Right lobe of liver (tissue), 6 donors: ENCODE measurements at regions not wholly inside any gene's neighbourhood (a gene's known extent, or its start where the extent isn't known, plus 50 kb on each side); places are given as distances from the start of the nearest gene placed in this dataset.

Experiments used
- ATAC-seq, 4 donors: fragments of 200-7000 bp; cut with Tn5 transposase; one replicate each; pipeline ENCODE4 v1.9.1; 2020; ENCODE audit warnings: mild to moderate bottlenecking in 4 of 4, moderate library complexity in 4 of 4
- DNase-seq, 3 donors: peaks; one replicate each; pipeline ENCODE4 v3.0.0-alpha.2; 2020
- H3K27ac ChIP-seq, 3 donors: fragments of 200-600 bp; one replicate each; pipeline ENCODE4 v1.8.0; 2022
- H3K27me3 ChIP-seq, 2 donors: fragments of 200-600 bp; one replicate each; pipeline ENCODE4 v1.8.0; 2022
- H3K36me3 ChIP-seq, 4 donors: fragments of 200-600 bp; sonication (generic) in 1 of 4; one replicate each; pipeline versions ENCODE4 v1.5.1 to v1.8.0; 2017 to 2022; ENCODE audit warnings: control low read depth in 1 of 4
- H3K4me1 ChIP-seq, 4 donors: fragments of 200-600 bp; sonication (generic) in 1 of 4; one replicate each; pipeline versions ENCODE4 v1.5.1 to v1.8.0; 2017 to 2022; ENCODE audit warnings: control low read depth in 1 of 4
- H3K4me3 ChIP-seq, 3 donors: fragments of 200-600 bp; one replicate each; pipeline ENCODE4 v1.8.0; 2022
- H3K9me3 ChIP-seq, 4 donors: fragments of 200-600 bp; sonication (generic) in 1 of 4; one replicate each; pipeline versions ENCODE4 v1.5.1 to v1.8.0; 2017 to 2022; ENCODE audit warnings: control low read depth in 1 of 4
- CTCF ChIP-seq, 4 donors: fragments of 200-600 bp in 3 of 4; fragments of 450-650 bp in 1 of 4; IDR thresholded peaks; one replicate each; pipeline versions ENCODE4 v1.5.1 to v1.8.0; 2016 to 2022; ENCODE audit warnings: antibody characterized with exemption in 4 of 4, mild to moderate bottlenecking in 2 of 4
- POLR2A ChIP-seq: fragments of 450-650 bp; IDR thresholded peaks from one replicate; pipeline ENCODE4 v1.6.1; 2017; ENCODE audit warnings: antibody characterized with exemption, mild to moderate bottlenecking
- WGBS: methylation state at CpG from one replicate; pipeline ENCODE4 v1.1.6; 2018; ENCODE audit warnings: low coverage, low lambda C conversion rate; ENCODE audit not compliant: insufficient coverage; ENCODE audit errors: missing lambda C conversion rate; 5-methylcytosine and 5-hydroxymethylcytosine counted together
- intact Hi-C, 2 donors: fragments of 100-400 bp; cut with DNase I; formaldehyde crosslinking; loops; one replicate each; pipeline versions ENCODE4 v1.11.2 to v1.14.1; 2022
- donor health status: DM: no; HTN: yes; CAD: no.
- donor health status: DM: no; HTN: no; CAD: no.
- donor health status: DM: no; HTN: no; CAD: no.
- donor health status: DM: no; HTN: yes; CAD: no.
- donor health status: DM: no; HTN: yes; CAD: no.

DNA sequence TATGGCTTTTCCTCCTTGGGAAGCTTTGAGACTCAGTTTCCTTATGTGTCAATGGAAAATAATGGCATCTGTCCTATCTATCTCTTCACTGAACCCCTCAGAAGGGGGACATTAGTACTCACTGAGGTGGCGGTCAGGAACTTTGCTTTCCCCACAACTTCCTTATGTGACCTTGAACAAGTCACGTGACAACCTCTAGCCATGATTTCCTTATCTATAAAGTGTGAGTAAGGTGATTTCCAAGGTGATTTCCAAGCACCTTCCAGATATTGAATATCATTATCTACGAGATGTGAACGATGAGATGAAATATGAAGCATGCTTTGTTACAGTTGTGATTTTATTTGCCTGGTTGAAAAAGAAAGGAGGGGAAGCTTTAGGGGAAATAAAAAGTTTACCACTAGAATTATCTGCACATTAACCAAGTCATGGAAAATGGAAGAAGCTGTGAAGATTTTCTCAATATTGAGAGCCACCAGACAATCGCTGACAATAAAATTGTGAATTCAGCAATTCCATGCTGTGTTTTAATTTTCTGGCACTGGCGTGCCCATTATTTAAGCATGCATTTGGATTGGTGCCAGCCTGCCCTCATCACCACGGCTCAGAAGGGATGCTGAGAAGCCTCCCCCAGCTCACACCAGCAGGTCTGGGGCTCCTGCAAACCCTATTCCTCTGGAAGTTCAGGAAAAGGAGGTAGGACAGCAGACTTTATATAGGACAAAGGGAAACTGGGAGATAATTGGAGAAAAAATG, 255.3 kb downstream of the CD83 start:
- ATAC-seq: no peak
- 63% methylated on average over 6 of the region's 7 CpGs for WGBS
- intact Hi-C loops: no loop called here
- Histone ChIP-seq H3K9me3 (no peaks in the 10 kb centered on the region), H3K4me3 (no peak overlapping the region), H3K36me3 (no peaks in the 10 kb centered on the region), H3K27ac (no peak overlapping the region), H3K4me1 (peaks cover 0 to 4% (median 2%) of the 10 kb centered on the region in 4 donors), H3K27me3 (no peaks in the 10 kb centered on the region)
- TF ChIP-seq POLR2A: no peak
- TF ChIP-seq CTCF (IDR thresholded peaks at IDR 0.05): no peak
- no peak for DNase-seq

DNA sequence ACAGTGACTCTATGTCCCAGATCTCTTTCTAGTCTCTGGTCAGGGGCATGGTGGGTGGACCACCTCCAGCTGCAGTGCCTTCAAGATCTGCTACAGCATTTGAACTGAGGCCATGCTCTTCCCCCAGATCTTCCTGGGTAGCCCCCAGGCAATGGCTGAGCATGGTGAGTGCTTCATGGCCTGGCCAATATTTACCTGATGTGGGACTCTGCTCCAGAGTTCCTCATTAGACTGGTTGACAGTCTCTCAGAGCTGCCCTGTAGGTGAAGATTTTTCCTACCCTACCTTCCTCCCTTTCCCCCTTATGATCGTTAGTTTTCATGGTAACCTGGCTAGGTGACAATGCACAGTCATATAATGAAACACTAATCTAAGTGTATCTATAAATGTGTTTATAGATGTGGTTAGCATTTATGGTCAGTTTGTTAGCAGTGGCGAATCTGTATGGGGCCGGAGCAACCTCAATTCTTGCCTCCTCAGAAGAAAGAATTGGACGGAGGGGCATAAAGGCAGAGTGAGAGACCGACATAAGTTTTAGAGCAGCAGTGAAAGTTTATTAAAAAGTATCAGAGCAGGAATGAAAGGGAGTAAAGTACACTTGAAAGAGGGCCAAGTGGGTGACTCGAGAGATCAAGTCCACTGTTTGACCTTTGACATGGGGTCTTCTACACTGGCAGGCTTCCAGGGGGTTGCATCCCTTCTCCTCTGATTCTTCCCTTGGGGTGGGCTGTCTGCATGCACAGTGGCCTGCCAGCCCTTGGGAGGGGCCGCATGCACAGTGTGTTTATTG, 256.3 kb downstream of the CD83 start:
- DNase-seq (no peak), ATAC-seq (peak in 3 of 4 donors; percentile 16 to 51 (median 17))
- H3K9me3 ChIP-seq: no peaks in the 10 kb centered on the region
- peaks cover 0 to 4% (median 2%) of the 10 kb centered on the region in 4 donors for H3K4me1 ChIP-seq
- H3K4me3 ChIP-seq: no peak overlapping the region
- intact Hi-C loops: no loop called here
- H3K36me3 ChIP-seq: no peaks in the 10 kb centered on the region
- H3K27me3 ChIP-seq: no peaks in the 10 kb centered on the region
- TF ChIP-seq POLR2A (no peak), CTCF (IDR thresholded peaks at IDR 0.05) (no peak)
- H3K27ac ChIP-seq: no peak overlapping the region
- WGBS: 45% methylated on average over 7 of the region's 7 CpGs

DNA sequence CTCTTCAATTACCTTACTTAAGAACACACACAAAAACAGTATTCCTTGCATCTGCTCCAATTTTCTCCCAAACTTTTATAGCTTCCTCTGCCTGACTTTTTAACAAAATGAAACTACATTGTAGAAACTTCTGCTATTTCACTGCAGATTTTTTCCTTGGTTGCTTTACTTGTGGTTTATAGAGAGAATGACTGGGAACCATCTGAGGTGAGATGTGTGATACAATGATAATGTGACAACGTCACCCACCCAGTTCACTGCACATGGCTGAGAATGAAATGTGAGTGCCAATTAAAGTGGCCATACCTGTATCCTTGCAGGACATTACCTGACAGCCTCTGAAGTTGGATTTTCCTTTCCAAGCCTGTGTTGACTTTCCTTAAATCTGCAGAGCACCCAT, 258.4 kb downstream of the CD83 start:
- intact Hi-C loops: no loop called here
- H3K4me3 ChIP-seq: no peak overlapping the region
- no peak for ATAC-seq
- no peak for DNase-seq
- H3K36me3 ChIP-seq: no peaks in the 10 kb centered on the region
- peaks cover 0 to 4% (median 2%) of the 10 kb centered on the region in 4 donors for H3K4me1 ChIP-seq
- H3K27me3 ChIP-seq: no peaks in the 10 kb centered on the region
- H3K27ac ChIP-seq: no peak overlapping the region
- WGBS: 65% methylated on average over 1 of the region's 1 CpG
- H3K9me3 ChIP-seq: no peaks in the 10 kb centered on the region
- no peak for TF ChIP-seq POLR2A
- no peak for TF ChIP-seq CTCF (IDR thresholded peaks at IDR 0.05)

DNA sequence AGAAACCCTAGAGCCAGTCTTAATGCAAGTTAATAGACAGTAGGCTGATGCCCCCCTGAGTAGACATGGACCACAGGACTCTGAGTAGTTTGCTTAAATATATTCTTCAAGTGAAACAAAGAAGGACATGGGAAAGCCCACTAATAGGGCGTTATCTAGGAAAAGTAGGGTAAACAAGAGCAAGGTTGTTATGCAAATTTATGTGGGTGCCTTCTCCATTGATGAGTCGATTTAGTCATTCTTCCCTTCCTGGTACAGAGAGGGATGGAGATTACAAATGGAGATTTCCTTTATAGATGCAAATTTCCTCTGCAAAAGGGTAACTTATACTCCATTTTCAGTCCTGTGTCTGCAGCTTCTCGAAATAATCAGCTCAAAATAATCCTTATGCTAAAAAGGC, 262.0 kb downstream of the CD83 start:
- Histone ChIP-seq H3K27ac (no peak overlapping the region), H3K27me3 (no peaks in the 10 kb centered on the region), H3K36me3 (no peaks in the 10 kb centered on the region), H3K4me1 (no peaks in the 10 kb centered on the region), H3K9me3 (no peaks in the 10 kb centered on the region), H3K4me3 (no peak overlapping the region)
- TF ChIP-seq CTCF (IDR thresholded peaks at IDR 0.05) (no peak), POLR2A (no peak)
- DNase-seq (no peak), ATAC-seq (no peak)
- intact Hi-C loops: no loop called here
- 56% methylated on average over 3 of the region's 3 CpGs for WGBS
